H1 (cell line): ENCODE measurements at regions not wholly inside any gene's neighbourhood (a gene's known extent, or its start where the extent isn't known, plus 50 kb on each side); places are given as distances from the start of the nearest gene placed in this dataset.

ENCODE experiments used
- CTCF ChIA-PET: fragments of 300-600 bp; sonication (Branson Sonifier 250); formaldehyde crosslinking; loops from one replicate; lab custom pipeline; 2021; ENCODE audit not compliant: partially characterized antibody; lab: Charles Lee
- POLR2A ChIA-PET: fragments of 300-600 bp; sonication (Branson Sonifier 250); formaldehyde crosslinking; loops from one replicate; lab custom pipeline; 2021; ENCODE audit warnings: inconsistent platforms; ENCODE audit not compliant: partially characterized antibody; lab: Charles Lee
- DNase-seq, 2 experiments: peaks; one replicate each; pipeline versions ENCODE4 v3.0.0 to v3.0.0-alpha.2; 2010 to 2022; ENCODE audit warnings: low spot score in 2 of 2, low read depth in 1 of 2, mixed read lengths in 1 of 2
- FAIRE-seq: peaks from 2 replicates; lab custom pipeline; 2011; peaks lifted over from hg19 to GRCh38; lab: Jason Lieb, UNC
- H2AFZ ChIP-seq: 2 replicates; pipeline ENCODE4 v1.8.1; 2012; ENCODE audit warnings: low read length, inconsistent platforms
- H2AK5ac ChIP-seq: 2 replicates; pipeline ENCODE4 v1.6.1; 2013; ENCODE audit warnings: low read depth, low read length
- H2BK120ac ChIP-seq: replicated peaks from 2 replicates; pipeline ENCODE3; 2013; ENCODE audit warnings: low read depth, low read length, inconsistent platforms
- H2BK12ac ChIP-seq: 2 replicates; pipeline ENCODE4 v1.6.1; 2013; ENCODE audit warnings: low read depth, low read length
- H2BK15ac ChIP-seq: 2 replicates; pipeline ENCODE4 v1.6.1; 2013; ENCODE audit warnings: low read length
- H2BK20ac ChIP-seq: 2 replicates; pipeline ENCODE4 v1.6.1; 2013; ENCODE audit warnings: low read length
- H2BK5ac ChIP-seq: 2 replicates; pipeline ENCODE4 v1.6.1; 2013; ENCODE audit warnings: low read depth, low read length
- H3K14ac ChIP-seq: 2 replicates; pipeline ENCODE4 v1.6.1; 2013; ENCODE audit warnings: inconsistent platforms; ENCODE audit not compliant: insufficient read length
- H3K18ac ChIP-seq: 2 replicates; pipeline ENCODE4 v1.6.1; 2013; ENCODE audit warnings: low read length; ENCODE audit errors: extremely low read depth
- H3K23ac ChIP-seq: 2 replicates; pipeline ENCODE4 v1.6.1; 2013; ENCODE audit warnings: inconsistent platforms; ENCODE audit not compliant: insufficient read length
- H3K23me2 ChIP-seq: 2 replicates; pipeline ENCODE4 v1.6.1; 2013; ENCODE audit warnings: low read depth, low read length
- H3K27ac ChIP-seq: 2 replicates; pipeline ENCODE4 v1.6.1; 2011; ENCODE audit warnings: low read depth, low read length, inconsistent platforms
- H3K27me3 ChIP-seq, 4 experiments: replicated peaks in 1 of 4; 1 replicate in 1 of 4; 2 replicates in 3 of 4; pipeline versions ENCODE4 v1.6.1 to v1.8.1; 2011 to 2013; ENCODE audit warnings: low read length in 3 of 4, mild to moderate bottlenecking in 3 of 4, inconsistent platforms in 2 of 4, mixed read lengths in 2 of 4, moderate library complexity in 1 of 4; ENCODE audit not compliant: control insufficient read depth in 3 of 4, insufficient read depth in 3 of 4; ENCODE audit errors: extremely low read depth in 1 of 4
- H3K36me3 ChIP-seq, 4 experiments: 2 replicates each; pipeline versions ENCODE4 v1.6.1 to v1.8.1; 2011 to 2013; ENCODE audit warnings: mild to moderate bottlenecking in 4 of 4, low read length in 3 of 4, moderate library complexity in 2 of 4, control low read depth in 1 of 4, inconsistent platforms in 1 of 4; ENCODE audit not compliant: insufficient read depth in 4 of 4, control insufficient read depth in 2 of 4
- H3K4ac ChIP-seq: replicated peaks from 2 replicates; pipeline ENCODE3; 2013; ENCODE audit warnings: low read length, low read depth, mixed read lengths, inconsistent platforms; ENCODE audit not compliant: insufficient read length
- H3K4me1 ChIP-seq, 4 experiments: replicated peaks in 1 of 4; 1 replicate in 1 of 4; 2 replicates in 3 of 4; pipeline versions ENCODE4 v1.6.1 to v1.8.1; 2011 to 2013; ENCODE audit warnings: low read length in 3 of 4, inconsistent platforms in 2 of 4, mixed read lengths in 1 of 4; ENCODE audit not compliant: insufficient read depth in 4 of 4, control insufficient read depth in 3 of 4
- H3K4me2 ChIP-seq, 2 experiments: 2 replicates each; pipeline versions ENCODE4 v1.6.1 to v1.8.1; 2011 to 2013; ENCODE audit warnings: low read depth in 2 of 2, low read length in 2 of 2, control low read depth in 1 of 2, inconsistent platforms in 1 of 2, mild to moderate bottlenecking in 1 of 2; ENCODE audit not compliant: insufficient read depth in 1 of 2
- H3K4me3 ChIP-seq, 4 experiments: fragments of 200-600, 300-600 bp in 1 of 4; sonication (generic), shearing (Covaris generic), sonication (Bioruptor Twin) in 1 of 4; 2 replicates each; pipeline versions ENCODE4 v1.5.1 to v1.8.1; 2011 to 2016; ENCODE audit warnings: low read length in 4 of 4, low read depth in 3 of 4, control low read depth in 2 of 4, inconsistent platforms in 2 of 4, mild to moderate bottlenecking in 2 of 4, mixed read lengths in 1 of 4, moderate library complexity in 1 of 4; ENCODE audit not compliant: insufficient read depth in 2 of 4; ENCODE audit errors: extremely low read depth in 1 of 4
- H3K56ac ChIP-seq: replicated peaks from 2 replicates; pipeline ENCODE3; 2013; ENCODE audit warnings: low read depth, mild to moderate bottlenecking, mixed read lengths, low read length, inconsistent platforms; ENCODE audit not compliant: insufficient read length
- H3K79me1 ChIP-seq: 2 replicates; pipeline ENCODE4 v1.6.1; 2013; ENCODE audit warnings: low read depth, low read length, control low read depth
- H3K79me2 ChIP-seq, 2 experiments: 2 replicates each; pipeline versions ENCODE4 v1.6.1 to v1.8.1; 2012 to 2013; ENCODE audit warnings: low read length in 2 of 2, mild to moderate bottlenecking in 2 of 2, inconsistent platforms in 1 of 2; ENCODE audit not compliant: insufficient read depth in 2 of 2, control insufficient read depth in 1 of 2
- H3K9ac ChIP-seq, 4 experiments: replicated peaks in 1 of 4; 1 replicate in 1 of 4; 2 replicates in 3 of 4; pipeline versions ENCODE4 v1.6.1 to v1.8.1; 2011 to 2013; ENCODE audit warnings: low read depth in 3 of 4, low read length in 3 of 4, control low read depth in 2 of 4, mild to moderate bottlenecking in 2 of 4, moderate library complexity in 2 of 4, inconsistent platforms in 1 of 4; ENCODE audit errors: extremely low read depth in 1 of 4
- H3K9me3 ChIP-seq, 2 experiments: 2 replicates each; pipeline versions ENCODE4 v1.6.1 to v1.8.1; 2012 to 2013; ENCODE audit warnings: mild to moderate bottlenecking in 2 of 2, moderate library complexity in 2 of 2, control low read depth in 1 of 2, inconsistent platforms in 1 of 2, low read depth in 1 of 2, low read length in 1 of 2, mixed read lengths in 1 of 2; ENCODE audit not compliant: insufficient read depth in 2 of 2
- H4K20me1 ChIP-seq, 2 experiments: replicated peaks in 1 of 2; 2 replicates each; pipeline versions ENCODE3 to v1.8.1; 2011 to 2013; ENCODE audit warnings: inconsistent platforms in 2 of 2, low read length in 2 of 2, mild to moderate bottlenecking in 1 of 2; ENCODE audit not compliant: insufficient read depth in 2 of 2, control insufficient read depth in 1 of 2
- H4K5ac ChIP-seq: 2 replicates; pipeline ENCODE4 v1.6.1; 2013; ENCODE audit warnings: low read length, low read depth, mixed read lengths, inconsistent platforms; ENCODE audit not compliant: insufficient read length
- H4K8ac ChIP-seq: 2 replicates; pipeline ENCODE4 v1.8.0; 2013; ENCODE audit warnings: mild to moderate bottlenecking, moderate library complexity, low read length, inconsistent platforms; ENCODE audit not compliant: insufficient read depth; ENCODE audit errors: extremely low read depth
- H4K91ac ChIP-seq: replicated peaks from 2 replicates; pipeline ENCODE3; 2013; ENCODE audit warnings: low read length, mixed read lengths, inconsistent platforms; ENCODE audit not compliant: insufficient read length
- BACH1 ChIP-seq: IDR thresholded peaks from 2 replicates; pipeline ENCODE4 v1.6.1; 2012; ENCODE audit warnings: low read length, improper control_type of control experiment
- CHD2 ChIP-seq: IDR thresholded peaks from 2 replicates; pipeline ENCODE4 v1.6.1; 2012; ENCODE audit warnings: low read length, improper control_type of control experiment
- CREB1 ChIP-seq: IDR thresholded peaks from 2 replicates; pipeline ENCODE4 v1.6.1; 2012; ENCODE audit warnings: inconsistent platforms
- EGR1 ChIP-seq: IDR thresholded peaks from 2 replicates; pipeline ENCODE4 v1.6.1; 2011; ENCODE audit warnings: low read depth, low read length, borderline replicate concordance
- EZH2 ChIP-seq: fragments of 200-600 bp; sonication (generic); IDR thresholded peaks from 2 replicates; pipeline ENCODE4 v1.7.1; 2012; ENCODE audit warnings: low read depth, mild to moderate bottlenecking, moderate library complexity, low read length, inconsistent platforms; ENCODE audit not compliant: severe bottlenecking
- FOSL1 ChIP-seq: IDR thresholded peaks from 2 replicates; pipeline ENCODE4 v1.6.1; 2011; ENCODE audit warnings: mild to moderate bottlenecking, low read depth, low read length, moderate library complexity; ENCODE audit not compliant: insufficient read depth
- HDAC6 ChIP-seq: IDR thresholded peaks from one replicate; pipeline ENCODE4 v1.7.1; 2012; ENCODE audit warnings: low read depth, mild to moderate bottlenecking, inconsistent platforms, low read length, moderate library complexity
- JUND ChIP-seq: IDR thresholded peaks from 2 replicates; pipeline ENCODE4 v1.6.1; 2011; ENCODE audit warnings: mild to moderate bottlenecking, improper control_type of control experiment, low read length
- KDM1A ChIP-seq: fragments of 200-600, 300-600 bp; sonication (generic); IDR thresholded peaks from 2 replicates; pipeline ENCODE4 v1.7.1; 2016; ENCODE audit warnings: mild to moderate bottlenecking, low read length, borderline replicate concordance
- POLR2A ChIP-seq, 2 experiments: IDR thresholded peaks; 1 replicate in 1 of 2; 2 replicates in 1 of 2; pipeline ENCODE4 v1.6.1; 2011; ENCODE audit warnings: low read depth in 2 of 2, low read length in 2 of 2, mild to moderate bottlenecking in 2 of 2; ENCODE audit errors: control extremely low read depth in 1 of 2
- TCF12 ChIP-seq: IDR thresholded peaks from 2 replicates; pipeline ENCODE4 v1.6.1; 2011; ENCODE audit warnings: low read depth, mild to moderate bottlenecking, low read length
- WGBS, 2 experiments: shearing (Covaris generic) in 1 of 2; methylation state at CpG; one replicate each; pipeline versions ENCODE4 v1.1.6 to v1.1.7; 2013 to 2015; ENCODE audit warnings: low lambda C conversion rate in 2 of 2, mixed read lengths in 2 of 2, inconsistent platforms in 1 of 2, low coverage in 1 of 2, missing lambda C conversion rate in 1 of 2; ENCODE audit not compliant: insufficient replicate concordance in 2 of 2, insufficient coverage in 1 of 2, insufficient read length in 1 of 2; ENCODE audit errors: extremely low coverage in 1 of 2, missing lambda C conversion rate in 1 of 2; 5-methylcytosine and 5-hydroxymethylcytosine counted together
- TF ChIP-seq, protein P1 (sequence below): IDR thresholded peaks from 2 replicates; pipeline ENCODE4 v1.6.1; 2012; ENCODE audit warnings: inconsistent platforms
- TF ChIP-seq, protein P2 (sequence below), 3 experiments: IDR thresholded peaks; 1 replicate in 2 of 3; 2 replicates in 1 of 3; pipeline versions ENCODE4 v1.5.1 to v1.6.1; 2011; ENCODE audit warnings: low read length in 3 of 3, mild to moderate bottlenecking in 3 of 3, inconsistent platforms in 2 of 3, low read depth in 1 of 3, moderate library complexity in 1 of 3; ENCODE audit not compliant: insufficient read depth in 1 of 3; ENCODE audit errors: control extremely low read depth in 1 of 3

DNA sequence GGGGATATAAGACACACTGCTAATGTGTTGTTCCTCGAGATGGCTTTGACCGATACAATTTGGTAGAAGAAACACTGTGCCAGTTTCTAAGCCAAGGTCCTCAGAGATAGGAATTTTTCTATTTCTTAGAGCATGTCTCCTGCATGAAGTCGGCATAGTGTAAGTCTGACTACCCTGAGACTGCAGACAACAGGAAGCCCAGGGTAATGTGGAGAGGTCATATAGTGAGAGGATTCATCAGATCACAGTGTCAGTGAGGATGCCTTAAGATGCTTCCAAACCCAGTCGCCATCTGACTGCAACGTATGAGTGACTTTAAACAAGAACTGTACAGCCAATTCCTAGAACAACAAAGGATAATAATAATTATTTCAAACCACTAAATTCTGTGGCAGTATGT lies 818.3 kb upstream of the GYPC start:
- H3K27ac ChIP-seq, result no peak overlapping the region
- FAIRE-seq, result no peak
- no peaks in the 10 kb centered on the region; a peak in 1 of 8 replicates for H3K36me3 ChIP-seq
- H2BK15ac ChIP-seq, result no peak overlapping the region
- no peak overlapping the region for H4K91ac ChIP-seq
- no peak overlapping the region for H4K8ac ChIP-seq
- no peaks in the 10 kb centered on the region for H3K27me3 ChIP-seq
- no peak overlapping the region for H3K56ac ChIP-seq
- H3K79me1 ChIP-seq, result no peaks in the 10 kb centered on the region
- H3K4me3 ChIP-seq, result no peak overlapping the region
- 0 out of 2 replicates have a peak, but pooled peaks cover under 1% of the 10 kb centered on the region for H3K23me2 ChIP-seq
- H3K18ac ChIP-seq, result no peak overlapping the region; the same call in 1 of the 2 replicates
- H3K79me2 ChIP-seq, result no peaks in the 10 kb centered on the region
- no peak overlapping the region for H3K14ac ChIP-seq
- H3K4me2 ChIP-seq, result 0 out of 4 replicates have a peak overlapping the region, but pooled peaks have one; percentile 19 to 22
- H2AK5ac ChIP-seq, result peak overlapping the region; percentile 46; the same call in 1 of the 2 replicates
- H3K9ac ChIP-seq, result no peak overlapping the region
- DNase-seq, result no peak
- H2BK5ac ChIP-seq, result no peak overlapping the region
- H2BK120ac ChIP-seq, result no peak overlapping the region
- WGBS, 2 experiments, result 95% methylated on average over 5 of the region's 5 CpGs; no CpG with 5 or more reads in 1 of the 2 experiments
- no peak overlapping the region for H3K23ac ChIP-seq
- H4K5ac ChIP-seq, result no peak overlapping the region
- no peak overlapping the region for H2AFZ ChIP-seq
- H3K4me1 ChIP-seq, result peaks cover 0 to 8% (median 6%) of the 10 kb centered on the region in 4 experiments; a peak in 4 of 7 replicates
- H3K4ac ChIP-seq, result no peak overlapping the region
- ChIA-PET POLR2A (no interaction called here), CTCF (interaction anchor here (0.7 kb wide), 1 partner anchor 15 kb away, joined by 3 read pairs; no protein-coding TSS in a partner anchor)
- peaks cover 0 to 2% of the 10 kb centered on the region in 2 experiments; a peak in 1 of 4 replicates for H3K9me3 ChIP-seq
- no peaks in the 10 kb centered on the region for H4K20me1 ChIP-seq
- H2BK20ac ChIP-seq, result no peak overlapping the region
- H2BK12ac ChIP-seq, result peak overlapping the region; percentile 6; the same call in 1 of the 2 replicates
- TF ChIP-seq, protein P1, sequence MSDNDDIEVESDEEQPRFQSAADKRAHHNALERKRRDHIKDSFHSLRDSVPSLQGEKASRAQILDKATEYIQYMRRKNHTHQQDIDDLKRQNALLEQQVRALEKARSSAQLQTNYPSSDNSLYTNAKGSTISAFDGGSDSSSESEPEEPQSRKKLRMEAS, result no peak
- TF ChIP-seq BACH1 (no peak), HDAC6 (no peak), JUND (no peak), FOSL1 (no peak), CREB1 (no peak), KDM1A (no peak), POLR2A (IDR thresholded peaks at IDR 0.05; ENCODE audit: control extremely low read depth in 1 of 2, low read depth in 2 of 2, low read length in 2 of 2) (no peak), EZH2 (no peak), CHD2 (no peak), EGR1 (no peak), TCF12 (no peak)
- TF ChIP-seq, protein P2, sequence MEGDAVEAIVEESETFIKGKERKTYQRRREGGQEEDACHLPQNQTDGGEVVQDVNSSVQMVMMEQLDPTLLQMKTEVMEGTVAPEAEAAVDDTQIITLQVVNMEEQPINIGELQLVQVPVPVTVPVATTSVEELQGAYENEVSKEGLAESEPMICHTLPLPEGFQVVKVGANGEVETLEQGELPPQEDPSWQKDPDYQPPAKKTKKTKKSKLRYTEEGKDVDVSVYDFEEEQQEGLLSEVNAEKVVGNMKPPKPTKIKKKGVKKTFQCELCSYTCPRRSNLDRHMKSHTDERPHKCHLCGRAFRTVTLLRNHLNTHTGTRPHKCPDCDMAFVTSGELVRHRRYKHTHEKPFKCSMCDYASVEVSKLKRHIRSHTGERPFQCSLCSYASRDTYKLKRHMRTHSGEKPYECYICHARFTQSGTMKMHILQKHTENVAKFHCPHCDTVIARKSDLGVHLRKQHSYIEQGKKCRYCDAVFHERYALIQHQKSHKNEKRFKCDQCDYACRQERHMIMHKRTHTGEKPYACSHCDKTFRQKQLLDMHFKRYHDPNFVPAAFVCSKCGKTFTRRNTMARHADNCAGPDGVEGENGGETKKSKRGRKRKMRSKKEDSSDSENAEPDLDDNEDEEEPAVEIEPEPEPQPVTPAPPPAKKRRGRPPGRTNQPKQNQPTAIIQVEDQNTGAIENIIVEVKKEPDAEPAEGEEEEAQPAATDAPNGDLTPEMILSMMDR (IDR thresholded peaks at IDR 0.05; ENCODE audit: control extremely low read depth in 1 of 3, insufficient read depth in 1 of 3, low read depth in 1 of 3, low read length in 3 of 3), result no peak
